Neural progenitor cell (in vitro differentiated cells): ENCODE measurements at regions not wholly inside any gene's neighbourhood (a gene's known extent, or its start where the extent isn't known, plus 50 kb on each side); places are given as distances from the start of the nearest gene placed in this dataset.

Experiments
- DNase-seq: peaks from one replicate; pipeline ENCODE4 v3.0.0-alpha.2; 2016; ENCODE audit warnings: low spot score
- H2AFZ ChIP-seq: fragments of 200-600 bp; sonication (generic); replicated peaks from 2 replicates; pipeline ENCODE4 v1.6.1; 2016; ENCODE audit warnings: antibody characterized with exemption
- H3F3A ChIP-seq: fragments of 200-600 bp; sonication (generic); 2 replicates; pipeline ENCODE4 v1.6.1; 2016; ENCODE audit warnings: antibody characterized with exemption, low read depth
- H3K27ac ChIP-seq: fragments of 200-600 bp; sonication (generic); 2 replicates; pipeline ENCODE4 v1.5.1; 2016; ENCODE audit warnings: mild to moderate bottlenecking
- H3K27me3 ChIP-seq: fragments of 200-600 bp; sonication (generic); 2 replicates; pipeline ENCODE4 v1.6.1; 2016; ENCODE audit warnings: mild to moderate bottlenecking, moderate library complexity
- H3K36me3 ChIP-seq: fragments of 200-600 bp; sonication (generic); 2 replicates; pipeline ENCODE4 v1.5.1; 2016
- H3K4me1 ChIP-seq: fragments of 200-600 bp; sonication (generic); 2 replicates; pipeline ENCODE4 v1.6.1; 2016; ENCODE audit warnings: mixed run types
- H3K4me2 ChIP-seq: fragments of 200-600 bp; sonication (generic); 2 replicates; pipeline ENCODE4 v1.6.1; 2016
- H3K4me3 ChIP-seq: fragments of 200-600 bp; sonication (generic); 2 replicates; pipeline ENCODE4 v1.5.1; 2016
- H3K79me2 ChIP-seq: fragments of 200-600 bp; sonication (generic); 2 replicates; pipeline ENCODE4 v1.6.1; 2016; ENCODE audit warnings: low read depth
- H3K9ac ChIP-seq: fragments of 200-600 bp; sonication (generic); 2 replicates; pipeline ENCODE4 v1.6.1; 2016
- H3K9me3 ChIP-seq: fragments of 200-600 bp; sonication (generic); 2 replicates; pipeline ENCODE4 v1.5.1; 2016; ENCODE audit warnings: low read depth
- H4K20me1 ChIP-seq: fragments of 200-600 bp; sonication (generic); 2 replicates; pipeline ENCODE4 v1.6.1; 2016; ENCODE audit warnings: low read depth
- H3K27ac Mint-ChIP-seq: 3 replicates; pipeline ENCODE4 v1.8.0; 2021; ENCODE audit warnings: mixed read lengths
- H3K27me3 Mint-ChIP-seq: 2 replicates; pipeline ENCODE4 v1.8.0; 2022; ENCODE audit warnings: low read depth, mild to moderate bottlenecking, inconsistent platforms, moderate library complexity, mixed read lengths; ENCODE audit not compliant: insufficient read depth
- H3K36me3 Mint-ChIP-seq: 3 replicates; pipeline ENCODE4 v1.8.0; 2021; ENCODE audit warnings: mixed read lengths
- H3K4me1 Mint-ChIP-seq: 3 replicates; pipeline ENCODE4 v1.8.0; 2021; ENCODE audit warnings: mixed read lengths
- H3K4me3 Mint-ChIP-seq: 3 replicates; pipeline ENCODE4 v1.8.0; 2021; ENCODE audit warnings: mild to moderate bottlenecking, moderate library complexity, mixed read lengths
- H3K9me3 Mint-ChIP-seq: 3 replicates; pipeline ENCODE4 v1.8.0; 2020; ENCODE audit warnings: mixed read lengths
- CTCF ChIP-seq: fragments of 200-600 bp; sonication (generic); IDR thresholded peaks from 2 replicates; pipeline ENCODE4 v1.5.1; 2017; ENCODE audit warnings: antibody characterized with exemption, mild to moderate bottlenecking
- EZH2 ChIP-seq: fragments of 200-600 bp; sonication (generic); IDR thresholded peaks from 2 replicates; pipeline ENCODE4 v1.6.1; 2017; ENCODE audit warnings: antibody characterized with exemption, mild to moderate bottlenecking, moderate library complexity
- EZH2phosphoT487 ChIP-seq: fragments of 200-600 bp; sonication (generic); IDR thresholded peaks from 2 replicates; pipeline ENCODE4 v1.6.1; 2017; ENCODE audit warnings: antibody characterized with exemption

DNA sequence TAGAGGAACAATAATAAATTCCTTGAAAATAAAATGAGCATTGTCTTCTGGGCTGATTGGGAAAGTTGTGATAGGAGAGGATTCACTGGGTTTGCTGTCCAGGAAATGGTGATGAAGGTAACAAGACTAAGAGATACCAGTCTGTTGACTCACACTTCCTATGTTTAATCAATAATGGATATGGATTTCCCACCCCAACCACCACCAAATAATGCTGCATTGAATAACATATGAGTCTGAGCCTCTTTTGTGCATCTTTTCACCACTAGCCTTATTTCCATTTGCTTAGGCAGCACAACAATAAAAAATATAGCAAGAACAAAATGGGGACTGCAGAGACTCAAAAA, 120.2 kb upstream of the NFIB start:
- H3K27me3 ChIP-seq: no peaks in the 10 kb centered on the region
- peaks cover 18% of the 10 kb centered on the region for H3K4me1 Mint-ChIP-seq

DNA sequence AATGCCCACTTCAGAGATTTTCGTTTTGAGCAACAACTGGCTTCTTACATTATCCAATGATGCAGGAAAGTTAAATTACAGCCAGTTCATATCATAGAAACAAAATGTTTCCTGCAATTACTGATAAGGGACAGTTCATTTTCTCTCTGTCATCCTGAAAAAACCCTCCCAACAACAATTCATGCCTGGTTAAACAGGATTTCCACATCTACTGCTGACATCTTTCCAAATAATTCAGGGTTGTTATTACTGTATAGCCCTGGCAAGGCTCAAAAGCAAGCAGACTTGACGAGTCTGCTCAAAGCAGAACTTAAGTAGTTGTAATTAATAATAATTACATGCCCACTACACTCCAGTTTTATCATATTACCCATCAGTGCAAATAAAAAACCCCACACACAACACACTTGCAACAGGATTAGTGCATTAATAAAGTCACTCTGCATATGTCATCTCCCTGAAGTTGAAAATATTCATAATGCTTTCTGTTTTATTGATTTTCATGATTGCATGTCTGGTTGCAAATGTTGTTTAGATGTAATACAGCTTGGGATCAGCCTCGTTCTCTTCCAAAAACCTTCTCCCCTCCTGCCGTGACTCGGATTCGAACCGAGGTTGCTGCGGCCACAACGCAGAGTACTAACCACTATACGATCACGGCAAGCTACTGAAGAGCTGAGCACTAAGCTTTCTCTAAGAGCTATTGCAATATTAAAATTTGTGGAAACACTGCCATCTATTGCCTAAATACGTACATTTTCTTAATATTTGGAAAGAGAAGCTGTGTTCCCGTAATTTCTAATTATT, 119.6 kb upstream of the NFIB start:
- Mint-ChIP-seq H3K4me3 (no peak overlapping the region), H3K9me3 (peaks cover 4% of the 10 kb centered on the region), H3K27ac (no peak overlapping the region), H3K36me3 (no peaks in the 10 kb centered on the region), H3K27me3 (peaks cover 2% of the 10 kb centered on the region), H3K4me1 (peaks cover 19% of the 10 kb centered on the region)
- no peaks in the 10 kb centered on the region for H3K4me1 ChIP-seq
- H3K27ac ChIP-seq: no peak overlapping the region
- no peaks in the 10 kb centered on the region for H3F3A ChIP-seq
- no peak overlapping the region for H3K4me2 ChIP-seq
- TF ChIP-seq CTCF (peak; percentile 20), EZH2 (no peak)
- H4K20me1 ChIP-seq: no peaks in the 10 kb centered on the region
- H3K36me3 ChIP-seq: no peaks in the 10 kb centered on the region
- H3K9me3 ChIP-seq: no peaks in the 10 kb centered on the region
- H3K27me3 ChIP-seq: no peaks in the 10 kb centered on the region
- no peak for DNase-seq
- no peaks in the 10 kb centered on the region for H3K79me2 ChIP-seq
- no peak overlapping the region for H2AFZ ChIP-seq
- H3K9ac ChIP-seq: no peak overlapping the region
- no peak overlapping the region for H3K4me3 ChIP-seq

More for the DNA sequence above, 120.2 kb upstream of the NFIB start:
- Mint-ChIP-seq H3K27ac (no peak overlapping the region), H3K4me3 (no peak overlapping the region), H3K9me3 (peaks cover 4% of the 10 kb centered on the region), H3K36me3 (no peaks in the 10 kb centered on the region), H3K27me3 (peaks cover 2% of the 10 kb centered on the region)
- Histone ChIP-seq H3K9ac (no peak overlapping the region), H3K27ac (no peak overlapping the region), H2AFZ (no peak overlapping the region), H3K79me2 (no peaks in the 10 kb centered on the region), H4K20me1 (no peaks in the 10 kb centered on the region), H3K4me3 (no peak overlapping the region), H3F3A (no peaks in the 10 kb centered on the region), H3K36me3 (no peaks in the 10 kb centered on the region), H3K9me3 (no peaks in the 10 kb centered on the region), H3K4me2 (no peak overlapping the region), H3K4me1 (no peaks in the 10 kb centered on the region)
- DNase-seq: no peak
- TF ChIP-seq EZH2phosphoT487: no peak
- TF ChIP-seq EZH2: no peak
- TF ChIP-seq CTCF: no peak

- Mint-ChIP-seq H3K9me3 (peaks cover 4% of the 10 kb centered on the region), H3K36me3 (no peaks in the 10 kb centered on the region), H3K4me3 (no peak overlapping the region), H3K4me1 (peaks cover 16% of the 10 kb centered on the region), H3K27me3 (peaks cover 2% of the 10 kb centered on the region), H3K27ac (no peak overlapping the region)
- Histone ChIP-seq H3K4me3 (no peak overlapping the region), H3K4me1 (no peaks in the 10 kb centered on the region), H3K4me2 (no peak overlapping the region), H3K79me2 (no peaks in the 10 kb centered on the region), H3K27me3 (no peaks in the 10 kb centered on the region), H3K36me3 (no peaks in the 10 kb centered on the region), H3F3A (no peaks in the 10 kb centered on the region), H3K9me3 (no peaks in the 10 kb centered on the region), H4K20me1 (no peaks in the 10 kb centered on the region), H3K9ac (no peak overlapping the region), H2AFZ (no peak overlapping the region), H3K27ac (no peak overlapping the region)
- TF ChIP-seq EZH2phosphoT487: no peak
- DNase-seq: no peak
These were observed 118.9 kb upstream of the NFIB start for GRCh38 chr9:14432666-14433350.

- H3K27ac Mint-ChIP-seq: no peak overlapping the region
- Histone ChIP-seq H3K4me2 (no peak overlapping the region), H3F3A (no peaks in the 10 kb centered on the region), H2AFZ (peak overlapping the region; percentile 62), H3K9ac (no peak overlapping the region), H3K4me1 (peaks cover 11% of the 10 kb centered on the region), H3K4me3 (no peak overlapping the region), H3K27ac (no peak overlapping the region), H3K9me3 (no peaks in the 10 kb centered on the region), H3K79me2 (no peaks in the 10 kb centered on the region), H3K36me3 (no peaks in the 10 kb centered on the region), H4K20me1 (no peaks in the 10 kb centered on the region), H3K27me3 (no peaks in the 10 kb centered on the region)
- no peaks in the 10 kb centered on the region for H3K36me3 Mint-ChIP-seq
- peaks cover 2% of the 10 kb centered on the region for H3K27me3 Mint-ChIP-seq
- peaks cover 4% of the 10 kb centered on the region for H3K9me3 Mint-ChIP-seq
- TF ChIP-seq EZH2 (no peak), EZH2phosphoT487 (no peak), CTCF (peak; percentile 86)
- H3K4me3 Mint-ChIP-seq: no peak overlapping the region
- peak; percentile 91 for DNase-seq
- peaks cover 18% of the 10 kb centered on the region for H3K4me1 Mint-ChIP-seq
These were observed 114.9 kb upstream of the NFIB start for GRCh38 chr9:14428781-14429230.
